ENCODE measurements at regions not wholly inside any gene's neighbourhood (a gene's known extent, or its start where the extent isn't known, plus 50 kb on each side); places are given as distances from the start of the nearest gene placed in this dataset.

GRCh38 chr2:30368258-30368657 lies 78.8 kb upstream of the LCLAT1 start:
- peak in 1 of 3 donors; percentile 80 for DNase-seq

GRCh38 chr2:30371028-30371689 lies 75.9 kb upstream of the LCLAT1 start:
- DNase-seq = no peak

DNA sequence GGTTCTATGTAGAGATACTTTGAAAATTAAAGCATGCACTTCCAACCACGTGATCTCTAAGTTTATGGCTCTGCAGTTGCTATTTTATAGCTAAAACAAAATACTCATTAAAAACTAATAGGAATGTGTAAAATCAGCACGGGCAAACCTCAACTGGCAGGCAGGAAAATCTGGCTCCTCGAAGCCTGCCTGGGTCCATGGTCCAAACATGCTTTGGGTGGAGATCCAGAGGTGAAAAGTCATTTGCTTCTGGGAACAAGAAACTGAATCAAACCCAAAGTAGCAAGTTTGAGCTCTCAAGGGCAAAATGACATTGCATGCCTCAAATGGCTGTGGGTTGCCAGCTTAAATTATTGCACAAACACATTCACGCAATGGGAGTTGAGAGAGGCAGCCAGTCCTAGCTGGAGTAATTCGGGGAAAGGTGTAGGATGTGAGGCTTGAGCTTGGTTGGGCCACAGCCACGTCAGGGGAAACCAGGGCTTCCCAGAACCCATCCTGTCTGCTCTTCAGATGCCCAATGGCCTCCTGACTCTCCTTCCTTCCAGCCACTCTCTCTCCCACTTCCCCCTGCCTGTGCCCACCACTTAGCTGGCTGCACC lies 75.2 kb upstream of the LCLAT1 start:
- no peak for DNase-seq

GRCh38 chr2:30372826-30373225 lies 74.2 kb upstream of the LCLAT1 start:
- peak in 1 of 3 donors; percentile 31 for DNase-seq

GRCh38 chr2:30373881-30374302 lies 73.2 kb upstream of the LCLAT1 start:
- DNase-seq = peak in 2 of 3 donors; percentile 43 to 90

GRCh38 chr2:30374380-30374779 lies 72.7 kb upstream of the LCLAT1 start:
- DNase-seq = no peak

GRCh38 chr2:30375915-30376314 lies 71.1 kb upstream of the LCLAT1 start:
- no peak for DNase-seq

GRCh38 chr2:30379481-30379880 lies 67.6 kb upstream of the LCLAT1 start:
- DNase-seq = no peak

GRCh38 chr2:30380824-30381223 lies 66.2 kb upstream of the LCLAT1 start:
- no peak for DNase-seq

GRCh38 chr2:30382162-30382783 lies 64.8 kb upstream of the LCLAT1 start:
- DNase-seq = no peak

DNA sequence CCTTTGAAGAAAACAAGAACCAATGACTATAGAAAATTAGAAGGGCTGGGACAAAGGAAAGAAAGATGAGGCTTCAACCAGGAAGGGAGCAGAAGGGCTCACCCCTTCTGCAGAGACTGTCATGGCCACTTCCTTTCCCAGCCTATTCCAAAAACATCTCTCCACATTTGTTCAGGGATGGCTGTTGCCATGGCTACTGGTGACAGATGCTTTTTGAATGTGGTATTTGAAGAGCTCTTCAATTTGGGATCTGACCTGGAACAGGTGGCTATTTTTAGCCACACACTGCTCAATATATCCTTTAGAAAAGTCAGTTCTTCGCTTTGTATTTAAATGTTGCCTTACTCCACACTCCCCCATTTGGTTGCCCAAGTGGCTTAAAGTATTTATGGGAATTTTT lies 64.1 kb upstream of the LCLAT1 start:
- DNase-seq = no peak

DNA sequence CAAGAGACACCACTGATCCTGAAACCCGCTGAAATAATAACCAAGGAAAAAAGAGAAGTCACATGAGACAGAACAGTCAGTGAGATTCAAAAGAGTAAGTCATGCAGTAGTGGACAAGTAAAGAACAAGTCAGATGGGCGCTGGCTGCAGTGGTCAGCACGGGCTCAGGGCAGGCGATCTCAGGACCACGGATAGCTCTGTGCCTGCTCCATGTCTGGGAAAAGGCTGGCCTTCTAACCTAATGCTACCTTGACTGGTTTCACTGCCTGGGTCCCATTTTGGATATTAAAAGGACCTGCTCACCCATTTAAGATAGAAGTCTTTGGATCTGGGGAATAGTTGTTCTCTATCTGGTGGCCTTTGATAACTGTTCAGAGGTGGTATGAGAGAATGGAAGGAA lies 61.7 kb upstream of the LCLAT1 start:
- DNase-seq = peak in 2 of 3 donors; percentile 34 to 60

GRCh38 chr2:30392097-30392496 lies 54.9 kb upstream of the LCLAT1 start:
- DNase-seq = no peak

- DNase-seq = no peak
These were observed 53.5 kb upstream of the LCLAT1 start for GRCh38 chr2:30393510-30393909.

DNA sequence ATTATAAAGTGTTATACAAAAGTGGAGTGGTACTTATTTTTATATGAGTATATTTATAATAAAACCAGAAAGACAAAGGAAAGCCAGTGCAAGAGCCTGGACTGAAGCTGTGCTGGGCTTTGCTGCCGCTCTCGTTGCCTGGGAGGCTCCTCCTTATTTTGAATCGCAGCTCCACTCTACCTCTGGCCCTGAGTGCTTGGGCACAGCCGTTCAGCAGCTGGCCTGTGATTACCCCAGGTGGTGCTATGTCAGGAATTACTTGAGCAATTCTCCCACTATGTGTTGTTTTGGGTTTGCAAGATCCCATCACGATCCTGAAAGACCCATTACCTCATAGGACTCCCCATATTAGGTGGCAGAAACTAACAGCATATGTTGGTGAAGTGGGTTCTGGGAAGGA lies 53.0 kb upstream of the LCLAT1 start:
- no peak for DNase-seq

DNA sequence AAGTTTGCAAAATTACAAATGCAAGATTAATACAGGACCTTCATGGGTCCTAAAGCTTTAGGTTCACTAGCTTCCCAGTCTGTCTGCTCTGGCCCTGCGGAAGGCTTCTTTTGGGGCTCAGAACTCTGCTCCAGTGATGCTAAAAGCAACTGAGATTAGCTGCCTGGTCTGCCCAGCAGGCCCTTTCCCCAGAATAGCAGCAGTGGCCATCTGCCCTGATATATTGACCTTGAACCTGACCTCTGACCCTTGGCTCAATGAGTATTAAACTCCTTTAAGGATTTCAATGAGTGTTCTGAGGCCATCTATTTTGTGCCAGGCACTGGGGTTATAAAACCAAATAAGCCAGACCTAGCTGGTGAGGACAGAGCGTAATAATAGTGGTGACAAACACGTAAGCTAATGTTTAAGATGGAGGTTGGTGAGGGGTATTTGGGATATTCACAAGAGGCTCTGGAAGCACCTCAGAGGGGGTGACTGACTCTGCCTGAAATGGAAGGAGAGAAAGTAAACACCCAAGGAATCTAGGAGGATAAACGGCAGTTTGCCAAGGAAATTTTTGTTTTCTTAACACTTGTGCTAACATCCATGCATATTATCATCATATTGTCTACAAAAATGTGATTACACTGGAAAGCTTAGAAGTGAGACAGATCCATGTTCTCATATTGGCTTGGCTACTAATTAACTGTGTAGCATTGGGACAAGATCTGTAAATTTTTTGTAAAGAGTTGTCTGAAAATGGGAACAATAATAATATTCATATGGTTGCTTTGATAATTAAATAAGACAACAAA lies 50.4 kb upstream of the LCLAT1 start:
- DNase-seq = no peak

Measured in muscle of back (tissue), 3 donors.